AG09319 (cell line): ENCODE measurements at regions not wholly inside any gene's neighbourhood (a gene's known extent, or its start where the extent isn't known, plus 50 kb on each side); places are given as distances from the start of the nearest gene placed in this dataset.

ENCODE experiments used
- DNase-seq: peaks from one replicate; pipeline ENCODE4 v3.0.0-alpha.2; 2010; ENCODE audit warnings: low read depth; ENCODE audit errors: extremely low read depth
- CTCF ChIP-seq: IDR thresholded peaks from 2 replicates; pipeline ENCODE4 v1.5.1; 2011; ENCODE audit warnings: low read depth, mild to moderate bottlenecking, inconsistent platforms, low read length, moderate library complexity

- DNase-seq = no peak
- TF ChIP-seq CTCF = no peak
These were observed 122.0 kb downstream of the CT47B1 start for GRCh38 chrX:120753413-120754251.

GRCh38 chrX:120752431-120753082, 122.7 kb upstream of the C1GALT1C1 start:
- no peak for DNase-seq

GRCh38 chrX:120751683-120752082, 121.8 kb upstream of the C1GALT1C1 start:
- TF ChIP-seq CTCF = no peak
- no peak for DNase-seq

More at GRCh38 chrX:120752431-120753082, 122.7 kb upstream of the C1GALT1C1 start:
- no peak for TF ChIP-seq CTCF

- DNase-seq = no peak
- no peak for TF ChIP-seq CTCF
These were observed 120.5 kb upstream of the C1GALT1C1 start for GRCh38 chrX:120750381-120750780.

- DNase-seq = no peak
- TF ChIP-seq CTCF = no peak
These were observed 119.4 kb upstream of the C1GALT1C1 start for GRCh38 chrX:120749141-120749846.

GRCh38 chrX:120746153-120746552, 116.3 kb upstream of the C1GALT1C1 start:
- DNase-seq = no peak

More at GRCh38 chrX:120746153-120746552, 116.3 kb upstream of the C1GALT1C1 start:
- no peak for TF ChIP-seq CTCF
